ENCODE measurements at regions not wholly inside any gene's neighbourhood (a gene's known extent, or its start where the extent isn't known, plus 50 kb on each side); places are given as distances from the start of the nearest gene placed in this dataset.

DNA sequence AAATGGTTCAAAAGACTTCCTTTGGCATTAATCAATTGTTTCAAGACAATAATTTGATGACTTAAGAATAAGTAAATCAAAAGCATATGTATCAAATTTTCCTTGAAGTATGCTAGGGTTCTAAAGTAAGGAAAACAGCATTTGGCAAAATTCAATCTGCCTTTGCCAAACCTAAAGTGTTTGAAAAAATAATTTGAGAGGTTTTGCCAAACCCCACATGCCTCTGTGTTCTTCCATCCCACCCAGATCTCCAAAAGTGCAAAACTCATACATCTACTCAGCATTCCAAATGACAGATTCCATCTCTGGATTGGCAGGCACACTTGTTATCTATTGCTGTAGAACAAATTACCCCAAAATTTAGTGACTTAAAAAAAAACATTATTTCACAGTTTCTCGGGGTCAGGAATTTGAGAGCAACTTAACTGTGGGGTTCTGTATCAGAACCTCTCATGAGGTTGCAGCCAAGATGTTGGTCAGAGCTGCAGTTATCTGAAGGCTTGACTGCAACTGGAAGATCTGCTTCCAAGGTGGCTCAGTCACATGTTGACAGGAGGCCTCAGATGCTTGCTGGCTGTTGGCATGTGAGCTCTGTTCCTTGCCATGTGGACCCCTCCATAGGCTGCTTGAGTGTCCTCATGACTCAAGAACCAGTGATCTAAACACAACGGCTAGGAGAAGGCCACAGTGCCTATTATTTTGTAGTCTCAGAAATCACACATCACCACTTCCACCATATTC lies 100.6 kb upstream of the ARHGAP42 start:
- TF ChIP-seq PHF8 (conservative IDR thresholded peaks at IDR 0.05; ENCODE audit: low read depth, low read length) (no peak), CBX5 (IDR thresholded peaks at IDR 0.05; ENCODE audit: low read depth, low read length) (no peak), JUN (IDR thresholded peaks at IDR 0.05; ENCODE audit: low read depth, low read length) (no peak), BCL11A (IDR thresholded peaks at IDR 0.05; ENCODE audit: low read depth in 2 of 2, low read length in 2 of 2) (no peak), RAD21 (IDR thresholded peaks at IDR 0.05 in 1 of 2, conservative IDR thresholded peaks at IDR 0.05 in 1 of 2; ENCODE audit: low read depth in 2 of 2, low read length in 2 of 2) (no peak)
- no peak overlapping the region for H2BK120ac ChIP-seq (replicated peaks; ENCODE audit: low read depth, low read length)
- H4K91ac ChIP-seq (replicated peaks; ENCODE audit: insufficient read length, low read length), result no peak overlapping the region
- DNase-seq (ENCODE audit: low read depth in 1 of 2, low spot score in 2 of 2), result no peak
- no peak overlapping the region for H3K4ac ChIP-seq (replicated peaks; ENCODE audit: insufficient read length, low read depth, low read length)
- H3K9me3 ChIP-seq (ENCODE audit: insufficient read depth in 2 of 2, low read depth in 1 of 2, low read length in 1 of 2), result no peaks in the 10 kb centered on the region
- H3K56ac ChIP-seq (replicated peaks; ENCODE audit: insufficient read length, low read depth, low read length), result no peak overlapping the region
- H4K20me1 ChIP-seq (replicated peaks in 1 of 2; ENCODE audit: control insufficient read depth in 1 of 2, insufficient read depth in 2 of 2, low read length in 2 of 2), result no peaks in the 10 kb centered on the region
- no peak overlapping the region for H3K23ac ChIP-seq (ENCODE audit: insufficient read length)
- no peak overlapping the region for H3K27ac ChIP-seq (ENCODE audit: low read depth, low read length)
- no peaks in the 10 kb centered on the region for H3K79me2 ChIP-seq (ENCODE audit: control insufficient read depth in 1 of 2, insufficient read depth in 2 of 2, low read length in 2 of 2)
- no peak overlapping the region for H2BK5ac ChIP-seq (ENCODE audit: low read depth, low read length)
- H3K27me3 ChIP-seq (replicated peaks in 1 of 4; ENCODE audit: control insufficient read depth in 3 of 4, extremely low read depth in 1 of 4, insufficient read depth in 3 of 4, low read length in 3 of 4), result no peaks in the 10 kb centered on the region
- no peak overlapping the region for H3K14ac ChIP-seq (ENCODE audit: insufficient read length)
- H3K23me2 ChIP-seq (ENCODE audit: low read depth, low read length), result no peaks in the 10 kb centered on the region; the same call in 1 of the 2 replicates
- FAIRE-seq, result no peak
- H2AK5ac ChIP-seq (ENCODE audit: low read depth, low read length), result no peak overlapping the region
- H3K36me3 ChIP-seq (ENCODE audit: control insufficient read depth in 2 of 4, insufficient read depth in 4 of 4, low read length in 3 of 4), result no peaks in the 10 kb centered on the region
- H2BK20ac ChIP-seq (ENCODE audit: low read length), result no peak overlapping the region
- no peak overlapping the region for H2AFZ ChIP-seq (ENCODE audit: low read length)
- no peaks in the 10 kb centered on the region for H3K79me1 ChIP-seq (ENCODE audit: low read depth, low read length)
- 84% methylated on average over 2 of the region's 2 CpGs; no CpG with 5 or more reads in 1 of the 2 experiments for WGBS, 2 experiments (ENCODE audit: extremely low coverage in 1 of 2, insufficient coverage in 1 of 2, insufficient read length in 1 of 2, insufficient replicate concordance in 2 of 2, low coverage in 1 of 2, low lambda C conversion rate in 2 of 2, missing lambda C conversion rate in 1 of 2)
- H3K4me2 ChIP-seq (ENCODE audit: insufficient read depth in 1 of 2, low read depth in 2 of 2, low read length in 2 of 2), result no peak overlapping the region
- H3K4me3 ChIP-seq (ENCODE audit: extremely low read depth in 1 of 4, insufficient read depth in 2 of 4, low read depth in 3 of 4, low read length in 4 of 4), result no peak overlapping the region
- ChIA-PET CTCF (ENCODE audit: partially characterized antibody) (no interaction called here), POLR2A (ENCODE audit: partially characterized antibody) (no interaction called here)
- H3K18ac ChIP-seq (ENCODE audit: extremely low read depth, low read length), result no peak overlapping the region
- H3K4me1 ChIP-seq (replicated peaks in 1 of 4; ENCODE audit: control insufficient read depth in 3 of 4, insufficient read depth in 4 of 4, low read length in 3 of 4), result no peaks in the 10 kb centered on the region; a peak in 1 of 7 replicates
- no peak overlapping the region for H2BK12ac ChIP-seq (ENCODE audit: low read depth, low read length)
- no peak overlapping the region for H4K5ac ChIP-seq (ENCODE audit: insufficient read length, low read depth, low read length)
- H2BK15ac ChIP-seq (ENCODE audit: low read length), result no peak overlapping the region
- H4K8ac ChIP-seq (ENCODE audit: extremely low read depth, insufficient read depth, low read length), result no peak overlapping the region
- no peak overlapping the region for H3K9ac ChIP-seq (replicated peaks in 1 of 4; ENCODE audit: extremely low read depth in 1 of 4, low read depth in 3 of 4, low read length in 3 of 4)
